Keratinocyte (primary cell): ENCODE measurements at regions not wholly inside any gene's neighbourhood (a gene's known extent, or its start where the extent isn't known, plus 50 kb on each side); places are given as distances from the start of the nearest gene placed in this dataset.

Experiments
- DNase-seq: peaks from one replicate; pipeline ENCODE4 v3.0.0-alpha.2; 2011; ENCODE audit warnings: low read depth, missing footprints, low spot score
- FAIRE-seq: peaks from 2 replicates; lab custom pipeline; 2011; peaks lifted over from hg19 to GRCh38; lab: Jason Lieb, UNC
- H2AFZ ChIP-seq: 2 replicates; pipeline ENCODE4 v1.6.0; 2012; ENCODE audit warnings: low read length, control low read depth, inconsistent platforms; ENCODE audit not compliant: control insufficient read depth
- H3K27ac ChIP-seq: 2 replicates; pipeline ENCODE4 v1.5.1; 2011; ENCODE audit warnings: low read length; ENCODE audit not compliant: control insufficient read depth, insufficient read depth
- H3K27me3 ChIP-seq: 3 replicates; pipeline ENCODE4 v1.6.0; 2011; ENCODE audit warnings: low read length; ENCODE audit not compliant: control insufficient read depth, insufficient read depth; ENCODE audit errors: extremely low read depth
- H3K36me3 ChIP-seq, 2 experiments: 2 replicates in 1 of 2; 3 replicates in 1 of 2; pipeline ENCODE4 v1.5.1; 2011; ENCODE audit warnings: low read length in 2 of 2, mild to moderate bottlenecking in 1 of 2; ENCODE audit not compliant: control insufficient read depth in 2 of 2, insufficient read depth in 2 of 2; ENCODE audit errors: extremely low read depth in 1 of 2
- H3K4me1 ChIP-seq: 3 replicates; pipeline ENCODE4 v1.5.1; 2011; ENCODE audit warnings: low read length; ENCODE audit not compliant: control insufficient read depth, insufficient read depth; ENCODE audit errors: extremely low read depth
- H3K4me2 ChIP-seq: 3 replicates; pipeline ENCODE4 v1.6.0; 2011; ENCODE audit warnings: low read depth, low read length; ENCODE audit not compliant: control insufficient read depth, insufficient read depth; ENCODE audit errors: extremely low read depth
- H3K4me3 ChIP-seq, 3 experiments: fragments of 200-600 bp in 1 of 3; sonication (generic) in 1 of 3; 2 replicates in 2 of 3; 3 replicates in 1 of 3; pipeline ENCODE4 v1.5.1; 2011 to 2016; ENCODE audit warnings: low read length in 3 of 3, mild to moderate bottlenecking in 3 of 3, control low read depth in 2 of 3, inconsistent platforms in 1 of 3, low read depth in 1 of 3, mixed read lengths in 1 of 3, mixed run types in 1 of 3, moderate library complexity in 1 of 3; ENCODE audit not compliant: control insufficient read depth in 2 of 3, insufficient read depth in 2 of 3; ENCODE audit errors: extremely low read depth in 1 of 3
- H3K79me2 ChIP-seq: 2 replicates; pipeline ENCODE4 v1.6.0; 2012; ENCODE audit warnings: low read length; ENCODE audit not compliant: control insufficient read depth, insufficient read depth
- H3K9ac ChIP-seq: 3 replicates; pipeline ENCODE4 v1.6.0; 2011; ENCODE audit warnings: low read length; ENCODE audit not compliant: control insufficient read depth, insufficient read depth; ENCODE audit errors: extremely low read depth
- H3K9me1 ChIP-seq: 3 replicates; pipeline ENCODE4 v1.6.0; 2011; ENCODE audit warnings: low read length; ENCODE audit not compliant: control insufficient read depth, insufficient read depth; ENCODE audit errors: extremely low read depth
- H3K9me3 ChIP-seq: 2 replicates; pipeline ENCODE4 v1.5.1; 2012; ENCODE audit warnings: low read depth, low read length; ENCODE audit not compliant: control insufficient read depth
- H4K20me1 ChIP-seq: 3 replicates; pipeline ENCODE4 v1.6.0; 2011; ENCODE audit warnings: low read length; ENCODE audit not compliant: control insufficient read depth, insufficient read depth; ENCODE audit errors: extremely low read depth
- EZH2 ChIP-seq: IDR thresholded peaks from one replicate; pipeline ENCODE4 v1.6.1; 2012; ENCODE audit warnings: inconsistent platforms, mild to moderate bottlenecking, low read length, moderate library complexity
- dilution Hi-C: fragments of 300-500 bp; cut with MboI; formaldehyde crosslinking; loops from one replicate; pipeline ENCODE4 v1.7.0; 2020; ENCODE audit warnings: low sequenced_read_pairs; ENCODE audit not compliant: extremely low pct_ligation_motif_present
- TF ChIP-seq, protein P1 (sequence below), 3 experiments: IDR thresholded peaks in 1 of 3; conservative IDR thresholded peaks in 1 of 3; optimal IDR thresholded peaks in 1 of 3; 2 replicates in 2 of 3; 3 replicates in 1 of 3; pipeline versions ENCODE3 to v1.5.1; 2011; ENCODE audit warnings: low read length in 3 of 3, mild to moderate bottlenecking in 3 of 3, moderate library complexity in 2 of 3, control low read depth in 1 of 3, inconsistent platforms in 1 of 3; ENCODE audit not compliant: insufficient read depth in 2 of 3; ENCODE audit errors: extremely low read depth in 1 of 3

DNA sequence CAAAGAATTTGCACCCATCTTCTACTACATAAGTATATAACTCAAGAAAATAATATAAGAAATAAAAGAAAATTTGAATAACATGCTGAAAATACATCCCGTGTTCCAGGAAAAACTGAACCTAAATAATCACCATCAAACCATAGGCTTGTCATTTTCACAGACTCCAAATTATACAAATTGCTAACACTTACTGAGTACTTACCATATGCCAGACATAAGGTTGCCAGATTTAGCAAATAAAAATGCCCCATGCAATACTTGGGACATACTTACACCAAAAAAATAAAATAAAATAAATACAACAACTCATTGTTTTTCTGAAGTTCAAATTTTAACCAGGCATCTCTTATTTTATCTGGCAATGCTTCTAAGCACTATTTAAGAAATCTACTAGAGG, 760.4 kb upstream of the SEMA6D start:
- Histone ChIP-seq H2AFZ (no peak overlapping the region), H3K27ac (no peak overlapping the region), H3K9ac (no peak overlapping the region), H3K9me1 (no peaks in the 10 kb centered on the region), H3K79me2 (no peaks in the 10 kb centered on the region), H4K20me1 (no peaks in the 10 kb centered on the region), H3K9me3 (no peaks in the 10 kb centered on the region), H3K27me3 (no peaks in the 10 kb centered on the region), H3K4me3 (no peak overlapping the region), H3K4me2 (no peak overlapping the region), H3K4me1 (no peaks in the 10 kb centered on the region), H3K36me3 (no peaks in the 10 kb centered on the region)
- DNase-seq (no peak), FAIRE-seq (no peak)
- dilution Hi-C loops = no loop called here
- no peak for TF ChIP-seq EZH2
- TF ChIP-seq, protein P1, sequence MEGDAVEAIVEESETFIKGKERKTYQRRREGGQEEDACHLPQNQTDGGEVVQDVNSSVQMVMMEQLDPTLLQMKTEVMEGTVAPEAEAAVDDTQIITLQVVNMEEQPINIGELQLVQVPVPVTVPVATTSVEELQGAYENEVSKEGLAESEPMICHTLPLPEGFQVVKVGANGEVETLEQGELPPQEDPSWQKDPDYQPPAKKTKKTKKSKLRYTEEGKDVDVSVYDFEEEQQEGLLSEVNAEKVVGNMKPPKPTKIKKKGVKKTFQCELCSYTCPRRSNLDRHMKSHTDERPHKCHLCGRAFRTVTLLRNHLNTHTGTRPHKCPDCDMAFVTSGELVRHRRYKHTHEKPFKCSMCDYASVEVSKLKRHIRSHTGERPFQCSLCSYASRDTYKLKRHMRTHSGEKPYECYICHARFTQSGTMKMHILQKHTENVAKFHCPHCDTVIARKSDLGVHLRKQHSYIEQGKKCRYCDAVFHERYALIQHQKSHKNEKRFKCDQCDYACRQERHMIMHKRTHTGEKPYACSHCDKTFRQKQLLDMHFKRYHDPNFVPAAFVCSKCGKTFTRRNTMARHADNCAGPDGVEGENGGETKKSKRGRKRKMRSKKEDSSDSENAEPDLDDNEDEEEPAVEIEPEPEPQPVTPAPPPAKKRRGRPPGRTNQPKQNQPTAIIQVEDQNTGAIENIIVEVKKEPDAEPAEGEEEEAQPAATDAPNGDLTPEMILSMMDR (optimal IDR thresholded peaks at IDR 0.05 in 1 of 3, IDR thresholded peaks at IDR 0.05 in 1 of 3, conservative IDR thresholded peaks at IDR 0.05 in 1 of 3; ENCODE audit: extremely low read depth in 1 of 3, insufficient read depth in 2 of 3, low read length in 3 of 3) = no peak

DNA sequence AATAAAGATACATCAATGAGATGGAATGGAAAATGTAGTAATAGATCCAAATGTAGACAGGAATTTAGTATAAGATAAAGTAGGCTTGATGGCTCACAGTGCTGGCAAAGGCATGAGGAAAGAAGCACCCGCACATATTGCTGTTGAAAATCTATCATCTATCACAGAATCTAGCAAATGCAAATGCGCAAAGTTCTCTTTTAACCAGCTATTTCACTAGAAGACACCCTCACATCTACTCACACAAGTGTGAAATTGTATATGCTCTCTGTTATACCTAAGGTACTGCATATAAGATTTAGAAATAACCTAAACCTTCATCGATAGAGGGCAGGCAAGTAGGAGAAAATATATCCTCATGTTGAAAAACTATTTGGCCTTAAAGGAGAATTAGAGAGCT, 756.7 kb upstream of the SEMA6D start:
- no peak overlapping the region for H2AFZ ChIP-seq
- H3K9me1 ChIP-seq = no peaks in the 10 kb centered on the region
- no peak overlapping the region for H3K9ac ChIP-seq
- DNase-seq (no peak), FAIRE-seq (no peak)
- dilution Hi-C loops = no loop called here
- H3K4me2 ChIP-seq = no peak overlapping the region
- H3K36me3 ChIP-seq = no peaks in the 10 kb centered on the region
- no peak overlapping the region for H3K27ac ChIP-seq
- no peaks in the 10 kb centered on the region for H4K20me1 ChIP-seq
- TF ChIP-seq EZH2 = no peak
- TF ChIP-seq, protein P1 (optimal IDR thresholded peaks at IDR 0.05 in 1 of 3, IDR thresholded peaks at IDR 0.05 in 1 of 3, conservative IDR thresholded peaks at IDR 0.05 in 1 of 3; ENCODE audit: extremely low read depth in 1 of 3, insufficient read depth in 2 of 3, low read length in 3 of 3) = no peak
- no peaks in the 10 kb centered on the region for H3K27me3 ChIP-seq
- H3K9me3 ChIP-seq = no peaks in the 10 kb centered on the region
- H3K4me3 ChIP-seq = no peak overlapping the region
- H3K79me2 ChIP-seq = no peaks in the 10 kb centered on the region
- H3K4me1 ChIP-seq = no peaks in the 10 kb centered on the region
